Neural cell (in vitro differentiated cells): ENCODE measurements at regions not wholly inside any gene's neighbourhood (a gene's known extent, or its start where the extent isn't known, plus 50 kb on each side); places are given as distances from the start of the nearest gene placed in this dataset.

Experiments
- H2AFZ ChIP-seq: fragments of 200-600, 300-800 bp; sonication (generic), shearing (Covaris generic); 2 replicates; pipeline ENCODE4 v1.6.0; 2014; ENCODE audit warnings: low read depth, mild to moderate bottlenecking, antibody characterized with exemption, low read length, moderate library complexity
- H3F3A ChIP-seq: fragments of 200-600 bp; shearing (Covaris generic); 2 replicates; pipeline ENCODE4 v1.6.1; 2016; ENCODE audit warnings: mild to moderate bottlenecking, moderate library complexity, mixed read lengths, antibody characterized with exemption, low read length; ENCODE audit not compliant: insufficient read depth, poor library complexity, severe bottlenecking
- H3K27ac ChIP-seq: fragments of 200-600, 300-800 bp; sonication (generic), shearing (Covaris generic); 2 replicates; pipeline ENCODE4 v1.5.1; 2014; ENCODE audit warnings: mild to moderate bottlenecking, low read length, moderate library complexity
- H3K27me3 ChIP-seq: fragments of 300-800, 200-600 bp; sonication (generic), shearing (Covaris generic); 2 replicates; pipeline ENCODE4 v1.6.0; 2014; ENCODE audit warnings: mild to moderate bottlenecking, low read depth, low read length, moderate library complexity; ENCODE audit not compliant: insufficient read depth
- H3K36me3 ChIP-seq: fragments of 300-800, 200-600 bp; sonication (generic), shearing (Covaris generic); 2 replicates; pipeline ENCODE4 v1.5.1; 2014; ENCODE audit warnings: mild to moderate bottlenecking, antibody characterized with exemption, low read length, moderate library complexity; ENCODE audit not compliant: insufficient read depth
- H3K4me2 ChIP-seq: fragments of 300-800, 200-600 bp; sonication (generic), shearing (Covaris generic); 2 replicates; pipeline ENCODE4 v1.6.0; 2014; ENCODE audit warnings: mild to moderate bottlenecking, low read length
- H3K4me3 ChIP-seq: fragments of 300-800, 200-600 bp; sonication (generic), shearing (Covaris generic); 2 replicates; pipeline ENCODE4 v1.5.1; 2014; ENCODE audit warnings: mild to moderate bottlenecking, low read length, moderate library complexity
- H3K79me2 ChIP-seq: fragments of 200-600 bp; shearing (Covaris generic); replicated peaks from 2 replicates; pipeline ENCODE4 v1.6.0; 2014; ENCODE audit warnings: mild to moderate bottlenecking, low read length, moderate library complexity; ENCODE audit not compliant: insufficient read depth
- H3K9ac ChIP-seq: fragments of 300-800, 200-600 bp; sonication (generic), shearing (Covaris generic); 2 replicates; pipeline ENCODE4 v1.6.1; 2016; ENCODE audit warnings: mild to moderate bottlenecking, low read length, mixed read lengths
- H3K9me2 ChIP-seq: fragments of 200-600 bp; shearing (Covaris generic); 2 replicates; pipeline ENCODE4 v1.6.1; 2016; ENCODE audit warnings: mild to moderate bottlenecking, low read length, mixed read lengths; ENCODE audit not compliant: insufficient read depth
- H3K9me3 ChIP-seq: fragments of 200-600, 300-800 bp; sonication (generic), shearing (Covaris generic); 2 replicates; pipeline ENCODE4 v1.6.1; 2016; ENCODE audit warnings: mild to moderate bottlenecking, mixed run types, low read length, moderate library complexity, mixed read lengths
- H4K20me1 ChIP-seq: fragments of 200-600 bp; shearing (Covaris generic); 2 replicates; pipeline ENCODE4 v1.6.1; 2016; ENCODE audit warnings: mild to moderate bottlenecking, mixed run types; ENCODE audit not compliant: insufficient read depth
- EP300 ChIP-seq: fragments of 450-650 bp; conservative IDR thresholded peaks from 2 replicates; pipeline ENCODE4 v1.6.1; 2014; ENCODE audit warnings: antibody characterized with exemption, mild to moderate bottlenecking, moderate library complexity; ENCODE audit not compliant: poor library complexity, severe bottlenecking
- EZH2 ChIP-seq: fragments of 200-600, 300-800 bp; shearing (Covaris generic), sonication (generic); IDR thresholded peaks from 2 replicates; pipeline ENCODE4 v1.6.1; 2014; ENCODE audit warnings: antibody characterized with exemption, low read length, borderline replicate concordance, mild to moderate bottlenecking; ENCODE audit not compliant: insufficient read depth, poor library complexity, severe bottlenecking
- MXI1 ChIP-seq: fragments of 450-650 bp; conservative IDR thresholded peaks from 2 replicates; pipeline ENCODE4 v1.6.1; 2014; ENCODE audit warnings: antibody characterized with exemption, mild to moderate bottlenecking; ENCODE audit not compliant: poor library complexity, severe bottlenecking
- POLR2AphosphoS5 ChIP-seq: IDR thresholded peaks from 2 replicates; pipeline ENCODE4 v1.6.1; 2012
- RAD21 ChIP-seq: fragments of 450-650 bp; conservative IDR thresholded peaks from 2 replicates; pipeline ENCODE4 v1.6.1; 2014; ENCODE audit warnings: antibody characterized with exemption, mild to moderate bottlenecking, moderate library complexity
- SMC3 ChIP-seq: fragments of 450-650 bp; conservative IDR thresholded peaks from 2 replicates; pipeline ENCODE4 v1.6.1; 2014; ENCODE audit warnings: antibody characterized with exemption, mild to moderate bottlenecking, moderate library complexity; ENCODE audit not compliant: poor library complexity
- TAF1 ChIP-seq: IDR thresholded peaks from 2 replicates; pipeline ENCODE4 v1.6.1; 2012; ENCODE audit warnings: low read depth
- TF ChIP-seq, protein P1 (sequence below): fragments of 450-650 bp; IDR thresholded peaks from 2 replicates; pipeline ENCODE4 v1.5.1; 2014; ENCODE audit warnings: antibody characterized with exemption, mild to moderate bottlenecking, moderate library complexity; ENCODE audit not compliant: poor library complexity, severe bottlenecking
- TF ChIP-seq, protein P2 (sequence below): IDR thresholded peaks from 2 replicates; pipeline ENCODE4 v1.6.1; 2012; ENCODE audit warnings: borderline replicate concordance

DNA sequence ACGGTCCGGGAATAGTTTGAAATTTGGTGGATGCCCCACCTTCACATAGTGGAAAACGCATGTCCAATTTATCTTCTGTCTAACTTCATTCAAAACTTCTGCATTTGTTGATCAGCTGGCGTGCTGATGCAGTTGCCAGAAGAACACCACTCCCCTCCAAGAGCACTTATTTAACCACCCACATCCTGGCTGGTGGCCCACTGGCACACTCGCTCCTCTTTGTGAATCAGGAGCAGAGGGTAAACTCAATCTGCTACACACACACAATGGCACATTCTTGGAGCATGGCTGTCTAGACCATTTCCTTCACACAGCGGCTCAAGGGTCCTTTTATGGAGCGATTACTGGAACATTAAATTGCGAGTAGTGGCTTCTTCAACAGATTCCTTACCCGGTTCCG, 55.1 kb upstream of the CEP162 start:
- no peak overlapping the region for H2AFZ ChIP-seq
- no peaks in the 10 kb centered on the region for H3K27me3 ChIP-seq
- no peak overlapping the region for H3K27ac ChIP-seq
- H3F3A ChIP-seq: no peaks in the 10 kb centered on the region
- H3K9me3 ChIP-seq: no peaks in the 10 kb centered on the region
- no peaks in the 10 kb centered on the region for H4K20me1 ChIP-seq
- no peak for TF ChIP-seq POLR2AphosphoS5
- TF ChIP-seq, protein P1, sequence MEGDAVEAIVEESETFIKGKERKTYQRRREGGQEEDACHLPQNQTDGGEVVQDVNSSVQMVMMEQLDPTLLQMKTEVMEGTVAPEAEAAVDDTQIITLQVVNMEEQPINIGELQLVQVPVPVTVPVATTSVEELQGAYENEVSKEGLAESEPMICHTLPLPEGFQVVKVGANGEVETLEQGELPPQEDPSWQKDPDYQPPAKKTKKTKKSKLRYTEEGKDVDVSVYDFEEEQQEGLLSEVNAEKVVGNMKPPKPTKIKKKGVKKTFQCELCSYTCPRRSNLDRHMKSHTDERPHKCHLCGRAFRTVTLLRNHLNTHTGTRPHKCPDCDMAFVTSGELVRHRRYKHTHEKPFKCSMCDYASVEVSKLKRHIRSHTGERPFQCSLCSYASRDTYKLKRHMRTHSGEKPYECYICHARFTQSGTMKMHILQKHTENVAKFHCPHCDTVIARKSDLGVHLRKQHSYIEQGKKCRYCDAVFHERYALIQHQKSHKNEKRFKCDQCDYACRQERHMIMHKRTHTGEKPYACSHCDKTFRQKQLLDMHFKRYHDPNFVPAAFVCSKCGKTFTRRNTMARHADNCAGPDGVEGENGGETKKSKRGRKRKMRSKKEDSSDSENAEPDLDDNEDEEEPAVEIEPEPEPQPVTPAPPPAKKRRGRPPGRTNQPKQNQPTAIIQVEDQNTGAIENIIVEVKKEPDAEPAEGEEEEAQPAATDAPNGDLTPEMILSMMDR: no peak
- no peak for TF ChIP-seq RAD21
- no peak for TF ChIP-seq EP300
- no peaks in the 10 kb centered on the region for H3K79me2 ChIP-seq
- no peaks in the 10 kb centered on the region for H3K36me3 ChIP-seq
- no peaks in the 10 kb centered on the region for H3K9me2 ChIP-seq
- no peak overlapping the region for H3K4me3 ChIP-seq
- H3K9ac ChIP-seq: no peak overlapping the region
- no peak overlapping the region for H3K4me2 ChIP-seq

DNA sequence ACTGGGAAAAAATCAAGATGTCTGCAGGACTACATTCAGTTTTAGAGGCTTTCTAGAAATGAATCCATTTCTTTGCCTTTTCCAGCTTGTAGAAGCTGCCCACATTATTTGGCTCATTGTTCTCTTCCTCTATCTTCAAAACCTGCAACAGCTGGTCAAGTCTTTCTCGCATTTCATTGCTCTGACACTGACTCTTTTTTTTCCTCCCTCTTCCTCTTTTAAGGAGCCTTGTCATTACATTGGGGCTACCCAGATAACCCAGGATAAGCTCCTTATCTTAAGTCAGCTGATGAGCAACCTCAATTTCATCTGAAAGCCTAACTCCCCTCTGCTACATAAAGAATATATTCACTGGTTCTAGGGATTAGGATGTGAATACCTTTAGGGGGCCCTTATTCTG, 53.2 kb upstream of the CEP162 start:
- Histone ChIP-seq H3K36me3 (no peaks in the 10 kb centered on the region), H3K27ac (no peak overlapping the region), H3K27me3 (no peaks in the 10 kb centered on the region), H3K4me3 (no peak overlapping the region), H3K9me3 (no peaks in the 10 kb centered on the region), H3K4me2 (no peak overlapping the region), H3F3A (no peaks in the 10 kb centered on the region), H3K9me2 (no peaks in the 10 kb centered on the region), H2AFZ (no peak overlapping the region), H3K79me2 (no peaks in the 10 kb centered on the region), H4K20me1 (no peaks in the 10 kb centered on the region), H3K9ac (no peak overlapping the region)
- no peak for TF ChIP-seq TAF1
- TF ChIP-seq, protein P1: no peak
- TF ChIP-seq POLR2AphosphoS5: no peak
- TF ChIP-seq EP300: no peak
- TF ChIP-seq SMC3: no peak
- TF ChIP-seq EZH2: no peak
- TF ChIP-seq MXI1: no peak
- no peak for TF ChIP-seq RAD21
- TF ChIP-seq, protein P2, sequence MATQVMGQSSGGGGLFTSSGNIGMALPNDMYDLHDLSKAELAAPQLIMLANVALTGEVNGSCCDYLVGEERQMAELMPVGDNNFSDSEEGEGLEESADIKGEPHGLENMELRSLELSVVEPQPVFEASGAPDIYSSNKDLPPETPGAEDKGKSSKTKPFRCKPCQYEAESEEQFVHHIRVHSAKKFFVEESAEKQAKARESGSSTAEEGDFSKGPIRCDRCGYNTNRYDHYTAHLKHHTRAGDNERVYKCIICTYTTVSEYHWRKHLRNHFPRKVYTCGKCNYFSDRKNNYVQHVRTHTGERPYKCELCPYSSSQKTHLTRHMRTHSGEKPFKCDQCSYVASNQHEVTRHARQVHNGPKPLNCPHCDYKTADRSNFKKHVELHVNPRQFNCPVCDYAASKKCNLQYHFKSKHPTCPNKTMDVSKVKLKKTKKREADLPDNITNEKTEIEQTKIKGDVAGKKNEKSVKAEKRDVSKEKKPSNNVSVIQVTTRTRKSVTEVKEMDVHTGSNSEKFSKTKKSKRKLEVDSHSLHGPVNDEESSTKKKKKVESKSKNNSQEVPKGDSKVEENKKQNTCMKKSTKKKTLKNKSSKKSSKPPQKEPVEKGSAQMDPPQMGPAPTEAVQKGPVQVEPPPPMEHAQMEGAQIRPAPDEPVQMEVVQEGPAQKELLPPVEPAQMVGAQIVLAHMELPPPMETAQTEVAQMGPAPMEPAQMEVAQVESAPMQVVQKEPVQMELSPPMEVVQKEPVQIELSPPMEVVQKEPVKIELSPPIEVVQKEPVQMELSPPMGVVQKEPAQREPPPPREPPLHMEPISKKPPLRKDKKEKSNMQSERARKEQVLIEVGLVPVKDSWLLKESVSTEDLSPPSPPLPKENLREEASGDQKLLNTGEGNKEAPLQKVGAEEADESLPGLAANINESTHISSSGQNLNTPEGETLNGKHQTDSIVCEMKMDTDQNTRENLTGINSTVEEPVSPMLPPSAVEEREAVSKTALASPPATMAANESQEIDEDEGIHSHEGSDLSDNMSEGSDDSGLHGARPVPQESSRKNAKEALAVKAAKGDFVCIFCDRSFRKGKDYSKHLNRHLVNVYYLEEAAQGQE: no peak
